GM12872 (cell line): ENCODE measurements at regions not wholly inside any gene's neighbourhood (a gene's known extent, or its start where the extent isn't known, plus 50 kb on each side); places are given as distances from the start of the nearest gene placed in this dataset.

Experiments used
- CTCF ChIP-seq: IDR thresholded peaks from 3 replicates; pipeline ENCODE4 v1.5.1; 2011; ENCODE audit warnings: low read depth, mild to moderate bottlenecking, low read length, moderate library complexity; ENCODE audit not compliant: insufficient read depth

GRCh38 chr14:87155856-87156488 lies 837.0 kb downstream of the GALC start:
- TF ChIP-seq CTCF, result no peak

- no peak for TF ChIP-seq CTCF
These were observed 839.1 kb downstream of the GALC start for GRCh38 chr14:87153901-87154300.

GRCh38 chr14:87153391-87153790 lies 839.6 kb downstream of the GALC start:
- TF ChIP-seq CTCF, result no peak

GRCh38 chr14:87152693-87153092 lies 840.3 kb downstream of the GALC start:
- no peak for TF ChIP-seq CTCF

- no peak for TF ChIP-seq CTCF
These were observed 843.2 kb downstream of the GALC start for GRCh38 chr14:87149583-87150354.

- TF ChIP-seq CTCF, result no peak
These were observed 844.3 kb downstream of the GALC start for GRCh38 chr14:87148655-87149054.

GRCh38 chr14:87142551-87143211 lies 850.3 kb downstream of the GALC start:
- no peak for TF ChIP-seq CTCF
